ENCODE measurements at regions not wholly inside any gene's neighbourhood (a gene's known extent, or its start where the extent isn't known, plus 50 kb on each side); places are given as distances from the start of the nearest gene placed in this dataset.

DNA sequence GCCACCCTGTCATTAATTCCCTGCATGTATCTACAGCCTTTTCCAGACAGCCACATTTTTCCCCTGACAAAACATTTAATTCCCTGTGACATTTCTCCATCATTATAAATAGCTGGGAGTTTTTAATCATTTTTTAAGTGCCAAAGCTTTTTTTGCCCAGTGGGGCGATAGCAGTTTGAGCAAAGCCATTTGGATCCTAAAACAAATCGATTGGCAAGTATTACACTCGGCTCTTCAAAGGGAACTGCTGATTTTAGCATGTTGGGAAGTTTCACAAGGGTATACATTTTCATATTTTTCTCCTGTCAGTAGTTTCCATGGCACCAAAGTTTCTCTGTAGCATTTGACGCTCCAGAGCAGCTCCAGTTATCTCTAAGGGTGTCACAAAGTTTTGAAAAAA, 210.8 kb downstream of the HIPK3 start:
- no peak for DNase-seq (ENCODE audit: low read depth)
- TF ChIP-seq POLR2A (IDR thresholded peaks at IDR 0.05; ENCODE audit: extremely low read depth, insufficient read length) (no peak), MYC (IDR thresholded peaks at IDR 0.05; ENCODE audit: low read depth, low read length) (no peak)
- TF ChIP-seq, protein P1, sequence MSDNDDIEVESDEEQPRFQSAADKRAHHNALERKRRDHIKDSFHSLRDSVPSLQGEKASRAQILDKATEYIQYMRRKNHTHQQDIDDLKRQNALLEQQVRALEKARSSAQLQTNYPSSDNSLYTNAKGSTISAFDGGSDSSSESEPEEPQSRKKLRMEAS (IDR thresholded peaks at IDR 0.05; ENCODE audit: low read depth, low read length), result no peak
- TF ChIP-seq, protein P2, sequence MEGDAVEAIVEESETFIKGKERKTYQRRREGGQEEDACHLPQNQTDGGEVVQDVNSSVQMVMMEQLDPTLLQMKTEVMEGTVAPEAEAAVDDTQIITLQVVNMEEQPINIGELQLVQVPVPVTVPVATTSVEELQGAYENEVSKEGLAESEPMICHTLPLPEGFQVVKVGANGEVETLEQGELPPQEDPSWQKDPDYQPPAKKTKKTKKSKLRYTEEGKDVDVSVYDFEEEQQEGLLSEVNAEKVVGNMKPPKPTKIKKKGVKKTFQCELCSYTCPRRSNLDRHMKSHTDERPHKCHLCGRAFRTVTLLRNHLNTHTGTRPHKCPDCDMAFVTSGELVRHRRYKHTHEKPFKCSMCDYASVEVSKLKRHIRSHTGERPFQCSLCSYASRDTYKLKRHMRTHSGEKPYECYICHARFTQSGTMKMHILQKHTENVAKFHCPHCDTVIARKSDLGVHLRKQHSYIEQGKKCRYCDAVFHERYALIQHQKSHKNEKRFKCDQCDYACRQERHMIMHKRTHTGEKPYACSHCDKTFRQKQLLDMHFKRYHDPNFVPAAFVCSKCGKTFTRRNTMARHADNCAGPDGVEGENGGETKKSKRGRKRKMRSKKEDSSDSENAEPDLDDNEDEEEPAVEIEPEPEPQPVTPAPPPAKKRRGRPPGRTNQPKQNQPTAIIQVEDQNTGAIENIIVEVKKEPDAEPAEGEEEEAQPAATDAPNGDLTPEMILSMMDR (IDR thresholded peaks at IDR 0.05; ENCODE audit: low read depth, low read length), result no peak

DNA sequence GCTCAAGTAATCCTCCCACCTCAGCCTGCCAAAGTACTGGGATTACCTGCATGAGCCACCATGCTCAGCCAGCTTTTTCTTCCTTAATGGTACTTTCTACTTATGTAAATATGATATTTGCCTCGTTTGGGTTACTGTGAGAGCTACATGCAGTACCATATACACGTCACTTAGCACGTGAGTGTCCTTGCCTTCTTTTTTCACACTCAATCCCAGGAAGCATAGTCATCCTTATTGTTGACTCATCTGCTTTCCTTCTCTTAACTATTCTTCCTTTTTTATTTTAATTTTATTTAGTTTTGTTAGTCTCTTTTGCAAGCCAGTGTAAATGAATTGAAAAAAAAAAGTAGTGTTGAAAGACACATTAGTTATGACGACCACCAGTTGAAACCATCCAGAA, 205.9 kb downstream of the HIPK3 start:
- no peak overlapping the region for H3K4me3 ChIP-seq (ENCODE audit: low read depth, low read length)
- TF ChIP-seq, protein P2 (IDR thresholded peaks at IDR 0.05; ENCODE audit: low read depth, low read length), result no peak
- TF ChIP-seq, protein P1 (IDR thresholded peaks at IDR 0.05; ENCODE audit: low read depth, low read length), result no peak
- TF ChIP-seq MYC (IDR thresholded peaks at IDR 0.05; ENCODE audit: low read depth, low read length) (no peak), POLR2A (IDR thresholded peaks at IDR 0.05; ENCODE audit: extremely low read depth, insufficient read length) (no peak)
- DNase-seq (ENCODE audit: low read depth), result no peak

More for the DNA sequence above, 210.8 kb downstream of the HIPK3 start:
- H3K4me3 ChIP-seq (ENCODE audit: low read depth, low read length), result no peak overlapping the region

DNA sequence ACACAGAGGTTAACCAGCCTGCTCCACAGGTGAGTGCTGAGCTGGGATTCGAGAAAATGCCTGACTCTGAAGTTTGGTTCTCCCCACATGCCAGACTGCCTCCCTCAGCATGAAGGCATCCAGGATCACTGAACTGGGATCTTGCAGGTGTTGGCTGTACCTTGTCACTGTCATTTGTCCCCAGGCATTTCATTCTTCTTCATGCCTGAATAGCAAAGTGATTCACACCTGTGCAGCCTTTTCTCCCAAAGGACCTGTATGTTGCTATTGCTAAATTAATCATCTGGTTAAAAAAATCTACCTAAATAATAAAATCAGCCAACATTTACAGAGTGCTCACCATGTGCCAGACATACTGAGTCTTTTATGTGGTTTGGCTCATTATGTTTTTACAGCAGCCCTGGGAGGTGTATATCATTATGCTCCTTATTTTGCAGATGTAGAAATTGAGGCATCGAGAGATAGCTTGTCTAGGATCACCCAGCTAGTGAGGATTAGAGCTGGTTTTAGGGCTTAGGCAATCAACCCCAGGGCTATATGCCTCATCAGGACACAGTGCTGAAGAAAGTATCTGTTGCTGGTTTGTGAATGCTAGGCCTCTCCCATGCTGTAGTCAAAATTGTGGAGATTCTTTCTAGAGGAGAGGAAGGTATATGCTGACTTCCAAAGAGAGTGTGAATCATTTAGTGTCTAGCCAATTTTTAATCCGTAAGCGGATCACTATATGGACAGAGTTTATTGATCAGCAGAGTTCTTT, 204.4 kb downstream of the HIPK3 start:
- TF ChIP-seq, protein P1 (IDR thresholded peaks at IDR 0.05; ENCODE audit: low read depth, low read length), result no peak
- no peak for TF ChIP-seq MYC (IDR thresholded peaks at IDR 0.05; ENCODE audit: low read depth, low read length)
- TF ChIP-seq POLR2A (IDR thresholded peaks at IDR 0.05; ENCODE audit: extremely low read depth, insufficient read length), result no peak
- TF ChIP-seq, protein P2 (IDR thresholded peaks at IDR 0.05; ENCODE audit: low read depth, low read length), result no peak
- no peak overlapping the region for H3K4me3 ChIP-seq (ENCODE audit: low read depth, low read length)
- DNase-seq (ENCODE audit: low read depth), result no peak

DNA sequence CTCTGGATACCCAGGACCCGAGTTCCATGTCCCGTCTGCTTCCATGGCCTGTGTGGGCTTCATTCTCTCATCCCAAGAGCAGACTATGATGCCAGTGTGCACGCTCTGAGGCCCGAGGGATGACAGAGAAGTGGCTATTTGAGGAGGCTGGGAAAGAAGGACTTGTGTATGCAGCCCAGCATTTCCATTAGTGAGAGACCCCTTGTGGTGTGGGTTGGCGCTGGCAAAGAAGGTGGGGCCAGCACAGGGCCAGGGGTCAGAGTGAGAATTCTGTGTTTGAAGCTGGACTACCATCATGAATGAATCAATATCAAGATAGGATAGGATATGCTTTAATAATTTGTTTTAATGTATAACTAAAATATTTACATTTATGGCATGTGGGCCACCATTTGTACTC, 200.8 kb downstream of the HIPK3 start:
- DNase-seq (ENCODE audit: low read depth), result no peak
- no peak overlapping the region for H3K4me3 ChIP-seq (ENCODE audit: low read depth, low read length)
- TF ChIP-seq, protein P2 (IDR thresholded peaks at IDR 0.05; ENCODE audit: low read depth, low read length), result no peak

DNA sequence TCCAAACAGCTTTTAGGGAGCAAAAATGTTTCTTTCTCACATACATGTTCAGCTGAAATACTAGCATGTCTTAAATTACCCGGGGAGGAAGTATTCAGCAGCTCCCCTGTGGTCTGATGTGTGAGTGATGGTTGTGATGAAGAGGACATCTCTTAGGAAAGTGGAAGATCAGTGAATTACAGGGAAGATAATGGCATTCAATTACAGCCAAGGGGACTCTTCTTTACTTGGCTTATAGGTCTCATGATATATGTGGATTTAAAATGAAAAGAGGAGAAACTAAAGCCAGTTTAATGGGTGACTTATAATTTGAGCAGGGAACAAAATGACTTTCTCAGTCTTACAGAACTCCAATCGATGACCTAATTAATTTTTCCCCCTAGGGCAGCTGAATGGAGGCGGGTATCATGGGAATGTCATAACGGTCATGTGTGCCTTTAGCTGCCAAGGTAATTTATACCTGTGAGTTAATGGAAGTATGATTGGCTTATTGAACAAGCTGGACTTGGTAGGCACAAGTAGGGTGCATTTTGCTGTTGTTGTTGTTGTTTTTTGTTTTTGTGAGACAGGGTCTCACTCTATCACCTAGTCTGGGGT, 198.8 kb downstream of the HIPK3 start:
- TF ChIP-seq, protein P2 (IDR thresholded peaks at IDR 0.05; ENCODE audit: low read depth, low read length), result no peak
- TF ChIP-seq, protein P1 (IDR thresholded peaks at IDR 0.05; ENCODE audit: low read depth, low read length), result no peak
- no peak for TF ChIP-seq MYC (IDR thresholded peaks at IDR 0.05; ENCODE audit: low read depth, low read length)
- TF ChIP-seq POLR2A (IDR thresholded peaks at IDR 0.05; ENCODE audit: extremely low read depth, insufficient read length), result no peak
- H3K4me3 ChIP-seq (ENCODE audit: low read depth, low read length), result no peak overlapping the region
- DNase-seq (ENCODE audit: low read depth), result no peak

Data from NB4 (cell line).